Transverse colon (tissue), 4 donors: ENCODE measurements at regions not wholly inside any gene's neighbourhood (a gene's known extent, or its start where the extent isn't known, plus 50 kb on each side); places are given as distances from the start of the nearest gene placed in this dataset.
"Not testable (repeated sequence)": the region's sequence is repeated elsewhere in the genome, so short reads cannot be mapped to it uniquely, and the experiment has no call there.

Source experiments
- DNase-seq: peaks from one replicate; pipeline ENCODE4 v3.0.0-alpha.2; 2019
- H3K27ac ChIP-seq, 4 donors: fragments of 200-600 bp; sonication (generic); 2 replicates each; pipeline ENCODE4 v1.5.1; 2016 to 2018; ENCODE audit warnings: inconsistent platforms in 4 of 4
- H3K27me3 ChIP-seq: fragments of 200-600 bp; sonication (generic); 2 replicates; pipeline ENCODE4 v1.5.1; 2017; ENCODE audit warnings: inconsistent platforms
- H3K36me3 ChIP-seq, 4 donors: fragments of 200-600 bp; sonication (generic); 2 replicates each; pipeline ENCODE4 v1.5.1; 2017 to 2019; ENCODE audit warnings: inconsistent platforms in 4 of 4
- H3K4me1 ChIP-seq, 4 donors: fragments of 200-600 bp; sonication (generic); 2 replicates each; pipeline ENCODE4 v1.5.1; 2017 to 2020; ENCODE audit warnings: inconsistent platforms in 4 of 4
- H3K4me3 ChIP-seq, 4 donors: fragments of 200-600 bp; sonication (generic); 1 replicate in 1 of 4; 2 replicates in 3 of 4; pipeline versions ENCODE4 v1.5.1 to v1.6.1; 2017 to 2019; ENCODE audit warnings: inconsistent platforms in 4 of 4
- H3K9me3 ChIP-seq, 2 donors: fragments of 200-600 bp; sonication (generic); 2 replicates each; pipeline ENCODE4 v1.5.1; 2017 to 2019; ENCODE audit warnings: inconsistent platforms in 2 of 2
- CTCF ChIP-seq, 5 experiments: fragments of 200-600 bp in 3 of 5; fragments of 450-650 bp in 2 of 5; sonication (generic) in 3 of 5; IDR thresholded peaks; 1 replicate in 2 of 5; 2 replicates in 3 of 5; pipeline ENCODE4 v1.5.1; 2016 to 2017; ENCODE audit warnings: antibody characterized with exemption in 5 of 5, inconsistent platforms in 3 of 5, mild to moderate bottlenecking in 2 of 5, moderate library complexity in 1 of 5
- EP300 ChIP-seq: sonication (generic); formaldehyde crosslinking; IDR thresholded peaks from one replicate; pipeline ENCODE4 v1.6.1; 2017; ENCODE audit warnings: antibody characterized with exemption, low read depth
- POLR2A ChIP-seq: fragments of 450-650 bp; IDR thresholded peaks from one replicate; pipeline ENCODE4 v1.6.1; 2016; ENCODE audit warnings: antibody characterized with exemption, mild to moderate bottlenecking, moderate library complexity
- POLR2AphosphoS5 ChIP-seq, 3 donors: sonication (generic); formaldehyde crosslinking; IDR thresholded peaks; one replicate each; pipeline ENCODE4 v1.6.1; 2016; ENCODE audit warnings: antibody characterized with exemption in 3 of 3
- WGBS, 2 donors: methylation state at CpG; one replicate each; pipeline ENCODE4 v1.1.5; 2018; ENCODE audit warnings: low coverage in 1 of 2; 5-methylcytosine and 5-hydroxymethylcytosine counted together
- in situ Hi-C, 4 donors: fragments of 200-750 bp; cut with MboI; loops; one replicate each; pipeline versions ENCODE4 v1.15.0 to v1.15.1; 2017; ENCODE audit warnings: low sequenced_read_pairs in 3 of 4, low pct_ligation_motif_present in 1 of 4, low pct_unique_long_range_greater_than_20kb in 1 of 4
- intact Hi-C: fragments of 100-400 bp; cut with DNase I; formaldehyde crosslinking; loops from one replicate; pipeline ENCODE4 v1.15.1; 2023; ENCODE audit warnings: low total_unique reads

GRCh38 chr4:125649452-125649851 is 334.7 kb downstream of the FAT4 start:
- in situ Hi-C loops (no loop called here), intact Hi-C loops (no loop called here)
- TF ChIP-seq POLR2AphosphoS5 (IDR thresholded peaks at IDR 0.05) (no peak), CTCF (IDR thresholded peaks at IDR 0.05) (no peak), EP300 (no peak), POLR2A (no peak)
- Histone ChIP-seq H3K4me1 (no peaks in the 10 kb centered on the region), H3K4me3 (no peak overlapping the region), H3K36me3 (no peaks in the 10 kb centered on the region), H3K27ac (no peak overlapping the region), H3K27me3 (no peaks in the 10 kb centered on the region), H3K9me3 (no peaks in the 10 kb centered on the region)
- no peak for DNase-seq
- 80 to 82% methylated on average over 6 of the region's 6 CpGs for WGBS, 2 donors

GRCh38 chr4:125650557-125650956 is 335.8 kb downstream of the FAT4 start:
- in situ Hi-C loops: no loop called here

GRCh38 chr4:125651707-125652357 is 337.1 kb downstream of the FAT4 start:
- H3K36me3 ChIP-seq, H3K27me3 ChIP-seq, H3K9me3 ChIP-seq, H3K4me3 ChIP-seq, H3K4me1 ChIP-seq, intact Hi-C loops, DNase-seq, H3K27ac ChIP-seq, in situ Hi-C loops: not testable (repeated sequence)
- 80 to 95% methylated on average over 1 to 33 of the region's 33 CpGs for WGBS, 2 donors

More at GRCh38 chr4:125650557-125650956, 335.8 kb downstream of the FAT4 start:
- no peaks in the 10 kb centered on the region for H3K27me3 ChIP-seq
- no peak overlapping the region for H3K4me3 ChIP-seq
- no peaks in the 10 kb centered on the region for H3K36me3 ChIP-seq
- intact Hi-C loops: no loop called here
- TF ChIP-seq POLR2A (no peak), CTCF (IDR thresholded peaks at IDR 0.05) (no peak), POLR2AphosphoS5 (IDR thresholded peaks at IDR 0.05) (no peak), EP300 (no peak)
- no peaks in the 10 kb centered on the region for H3K4me1 ChIP-seq
- no peak overlapping the region for H3K27ac ChIP-seq
- no peak for DNase-seq
- no peaks in the 10 kb centered on the region for H3K9me3 ChIP-seq

- Histone ChIP-seq H3K4me3 (no peak overlapping the region), H3K27ac (no peak overlapping the region), H3K4me1 (no peaks in the 10 kb centered on the region), H3K9me3 (no peaks in the 10 kb centered on the region), H3K27me3 (no peaks in the 10 kb centered on the region), H3K36me3 (no peaks in the 10 kb centered on the region)
- in situ Hi-C loops (no loop called here), intact Hi-C loops (no loop called here)
- DNase-seq: no peak
- TF ChIP-seq EP300 (no peak), POLR2A (no peak), POLR2AphosphoS5 (IDR thresholded peaks at IDR 0.05) (no peak), CTCF (IDR thresholded peaks at IDR 0.05) (no peak)
Observed at GRCh38 chr4:125658773-125659172, 344.0 kb downstream of the FAT4 start.
